HUDEP-2 (cell line): ENCODE measurements at regions not wholly inside any gene's neighbourhood (a gene's known extent, or its start where the extent isn't known, plus 50 kb on each side); places are given as distances from the start of the nearest gene placed in this dataset.

ENCODE experiments used
- DNase-seq, 76 experiments: peaks; one replicate each; lab custom pipeline; 2025; ENCODE audit not compliant: unreplicated experiment in 76 of 76; lab: John Stamatoyannopoulos, UW

DNA sequence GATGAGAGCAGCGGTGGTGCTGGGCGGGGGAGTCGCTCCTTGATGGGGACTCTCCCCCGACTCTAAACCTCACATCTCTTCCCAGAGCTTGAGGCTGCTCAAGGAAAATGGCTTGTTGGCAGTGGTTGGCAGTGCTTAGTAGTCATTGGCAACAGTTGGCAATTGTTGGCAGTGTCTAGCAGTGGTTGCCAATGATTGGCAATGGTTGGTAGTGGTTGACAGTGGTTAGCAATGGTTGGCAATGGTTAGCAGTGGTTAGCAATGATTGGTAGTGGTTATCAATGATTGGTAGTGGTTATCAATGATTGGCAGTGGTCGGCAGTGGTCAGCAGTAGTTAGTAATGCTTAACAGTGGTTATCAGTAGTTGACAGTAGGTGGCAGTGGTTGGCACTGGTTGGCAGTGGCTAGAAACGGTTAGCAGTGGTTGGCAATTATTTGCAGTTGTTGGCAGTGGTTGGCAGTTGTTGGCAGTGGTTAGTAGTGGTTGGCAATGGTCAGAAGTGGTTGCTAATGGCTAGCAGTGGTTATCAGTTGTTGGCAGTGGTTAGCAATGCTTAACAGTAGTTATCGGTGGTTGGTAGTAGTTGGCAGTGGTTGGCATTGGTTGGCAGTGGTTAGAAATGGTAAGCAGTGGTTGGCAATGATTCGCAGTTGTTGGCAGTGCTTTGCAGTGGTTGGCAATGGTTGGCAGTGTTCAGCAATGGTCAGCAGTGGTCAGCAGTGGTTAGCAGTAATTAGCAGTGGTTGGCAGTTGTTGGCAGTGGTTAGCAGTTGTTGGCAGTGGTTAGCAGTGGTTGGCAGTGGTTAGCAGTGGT is 85.4 kb upstream of the OTOS start:
- peak in 2 of 76 experiments; percentile 2 to 11 for DNase-seq

DNA sequence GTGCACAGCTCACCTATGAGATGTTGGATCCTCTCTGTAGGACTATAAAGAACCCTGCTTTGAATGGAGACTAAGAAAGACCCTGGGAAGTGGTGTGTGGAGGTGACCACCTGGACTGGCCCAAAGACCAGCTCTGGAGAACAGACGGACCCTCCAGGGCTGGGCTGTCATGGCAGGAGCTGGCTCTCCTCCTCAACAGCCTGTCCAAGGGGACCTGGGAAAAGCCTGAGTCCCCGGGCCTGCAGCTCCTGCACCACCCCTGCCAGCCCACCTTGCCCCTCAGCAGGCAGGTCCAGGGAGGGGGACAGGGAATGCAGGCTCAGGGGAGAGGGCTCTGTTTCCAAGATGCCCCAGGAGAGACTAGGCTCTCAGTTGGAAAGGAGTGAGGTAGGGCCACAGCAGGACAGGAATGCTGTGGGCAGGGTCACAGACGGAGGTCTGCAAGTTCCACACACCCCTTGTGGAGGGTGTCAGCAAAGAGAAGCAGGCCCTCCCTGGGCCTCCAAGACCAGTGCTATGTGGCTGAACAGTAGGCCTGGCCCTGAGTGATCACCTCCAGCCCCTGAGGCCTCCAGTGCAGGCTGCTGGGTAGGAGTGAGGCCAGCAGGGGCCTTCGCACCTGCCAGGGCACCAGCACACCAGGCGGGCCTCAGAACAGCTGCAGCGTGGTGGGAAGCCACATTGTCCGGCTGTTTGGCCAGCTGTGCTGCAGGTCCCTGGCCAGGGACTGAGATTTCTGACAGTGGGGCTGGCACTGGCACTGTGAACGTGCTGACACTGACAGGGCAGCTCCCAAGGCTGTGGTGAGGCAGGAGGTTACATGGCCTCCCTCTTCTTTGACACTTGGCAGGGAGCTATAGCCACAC is 86.4 kb upstream of the OTOS start:
- DNase-seq: no peak

DNA sequence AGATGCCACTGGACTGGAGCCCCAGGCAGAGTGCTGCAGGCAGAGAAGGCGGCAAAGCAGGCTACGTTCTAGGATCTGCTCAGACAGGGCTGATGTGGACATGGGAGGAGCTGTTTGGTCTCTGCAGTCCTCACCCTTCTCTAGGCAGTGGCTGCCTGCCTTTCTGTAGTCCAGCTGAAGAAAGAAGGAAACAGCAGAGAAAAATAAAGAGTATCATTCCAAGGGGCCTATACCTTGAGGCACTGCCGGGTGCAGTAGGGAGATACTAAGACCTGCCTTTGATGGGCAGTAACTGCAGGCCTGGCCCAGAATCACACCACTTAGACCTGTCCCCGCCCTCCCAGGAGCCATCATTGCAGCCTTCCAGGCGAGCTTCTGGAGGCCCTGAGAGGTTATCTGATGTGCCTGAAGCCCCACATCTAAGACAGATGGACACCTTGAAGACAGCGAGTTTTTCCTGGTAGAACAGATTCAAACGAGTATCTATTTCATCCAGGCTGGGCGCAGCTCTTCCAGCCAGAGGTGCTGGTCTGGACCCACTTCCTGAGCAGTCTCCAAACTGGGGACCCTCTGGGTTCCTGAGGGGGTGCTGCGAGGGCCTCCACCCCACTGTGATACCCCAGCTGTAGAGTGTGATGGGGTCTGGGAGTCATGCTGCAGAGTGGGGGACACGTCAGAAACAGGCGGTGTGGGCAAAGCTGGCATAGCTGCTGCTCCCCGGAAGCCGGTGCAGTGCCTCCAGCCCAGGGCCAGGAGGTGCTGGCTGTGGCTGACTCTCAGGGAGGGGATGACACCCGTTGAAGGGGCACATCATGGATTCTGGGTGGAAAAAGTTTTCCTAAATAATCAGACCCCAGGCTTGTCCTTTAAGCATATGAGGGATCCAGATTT is 87.3 kb upstream of the OTOS start:
- DNase-seq: no peak

DNA sequence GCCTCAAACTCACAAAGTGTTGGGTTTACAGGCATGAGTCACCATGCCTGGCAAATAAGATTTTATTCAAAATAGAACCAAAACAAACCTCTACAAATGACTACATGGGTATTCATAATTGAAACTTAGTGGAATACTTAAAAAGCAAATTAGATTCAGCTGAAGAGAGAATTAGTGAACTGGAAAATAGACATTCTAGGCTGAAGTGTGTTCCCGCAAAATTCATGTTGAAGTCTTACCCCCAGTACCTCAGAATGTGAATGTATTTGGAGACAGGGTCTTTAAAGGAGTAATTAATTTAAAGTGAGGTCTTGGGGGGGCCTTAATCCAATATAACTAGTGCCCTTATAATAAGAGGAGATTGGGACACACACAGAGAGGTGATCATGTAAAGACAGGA is 88.5 kb upstream of the OTOS start:
- no peak for DNase-seq

DNA sequence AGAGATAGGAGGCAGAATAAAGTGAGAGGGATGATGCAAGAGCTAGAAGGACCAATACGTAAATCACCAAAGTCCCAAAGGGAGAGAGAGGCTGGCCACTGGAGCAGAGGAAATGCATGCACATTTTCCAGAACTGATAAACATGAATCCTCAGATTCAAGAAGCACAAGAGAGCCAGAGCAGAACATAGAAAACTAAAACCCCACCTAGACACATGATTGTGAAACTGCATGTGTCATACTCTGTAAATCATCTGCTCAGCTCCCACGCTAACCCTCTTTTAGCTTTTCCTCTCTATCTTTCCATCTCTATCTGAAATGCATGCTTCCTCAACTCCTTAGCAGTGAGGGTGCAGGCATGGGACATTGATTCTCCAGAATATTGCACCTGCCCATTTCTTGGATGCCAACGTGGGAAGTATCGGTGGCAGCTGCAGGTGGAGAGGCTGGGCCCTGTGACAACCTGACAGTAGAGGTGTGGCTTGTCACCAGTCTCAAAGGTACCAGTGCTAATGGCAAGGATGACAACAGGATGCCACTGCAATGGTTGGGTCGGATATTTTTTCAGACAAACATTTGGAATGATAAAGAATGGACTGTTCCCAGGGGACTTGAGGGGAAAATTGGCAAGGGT is 89.3 kb upstream of the OTOS start:
- DNase-seq: no peak

DNA sequence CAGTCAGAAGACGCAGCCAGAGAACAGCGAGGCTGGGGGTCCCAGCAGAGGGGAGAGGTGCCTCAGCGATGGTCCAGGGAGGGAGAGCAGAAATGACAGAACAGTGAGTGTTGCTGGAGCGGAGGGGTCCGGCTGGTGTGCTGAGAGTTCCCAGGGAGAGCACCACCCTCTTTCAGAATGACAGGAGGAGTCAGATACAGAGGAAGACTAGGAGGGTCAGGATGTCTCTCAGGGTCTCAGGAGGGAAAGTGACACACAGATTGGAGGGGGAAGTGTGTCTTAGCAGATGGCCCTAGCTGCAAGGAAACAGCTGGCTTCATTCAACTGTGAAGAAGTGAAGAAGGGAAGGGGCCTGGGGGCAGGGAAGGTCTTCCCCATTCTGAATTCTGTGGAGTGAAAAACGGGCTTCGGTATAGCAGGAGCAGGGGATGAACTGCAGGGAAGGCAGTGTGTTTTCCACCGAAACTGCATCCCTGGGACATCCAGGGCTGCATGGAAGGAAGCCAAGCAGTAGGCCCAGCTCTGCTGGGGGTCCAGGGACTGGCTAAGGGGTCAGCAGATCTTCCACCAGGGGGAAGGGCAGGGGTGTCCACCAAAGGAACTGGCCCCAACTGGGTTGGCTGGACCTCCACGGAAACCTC is 90.0 kb upstream of the OTOS start:
- no peak for DNase-seq

DNA sequence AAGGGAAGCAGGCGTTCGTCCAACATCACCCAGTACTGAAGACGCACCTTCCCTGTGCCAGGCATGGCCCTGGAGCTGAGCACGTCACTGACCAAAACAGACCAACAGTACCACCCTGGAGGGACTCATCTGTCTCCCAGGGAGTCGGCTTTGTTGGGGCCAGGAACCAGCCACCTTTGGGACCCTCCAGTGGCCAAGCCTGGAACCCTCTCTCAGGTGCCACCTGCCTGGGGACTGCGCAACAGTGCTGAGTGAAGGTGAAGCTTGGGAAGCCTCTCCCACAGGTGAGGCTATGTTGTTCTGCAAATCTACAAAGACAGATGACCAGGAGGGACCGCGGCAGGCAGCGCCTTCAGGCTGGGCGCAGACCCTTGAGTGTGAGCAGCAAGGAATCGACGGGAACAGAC is 91.4 kb upstream of the OTOS start:
- DNase-seq: no peak

DNA sequence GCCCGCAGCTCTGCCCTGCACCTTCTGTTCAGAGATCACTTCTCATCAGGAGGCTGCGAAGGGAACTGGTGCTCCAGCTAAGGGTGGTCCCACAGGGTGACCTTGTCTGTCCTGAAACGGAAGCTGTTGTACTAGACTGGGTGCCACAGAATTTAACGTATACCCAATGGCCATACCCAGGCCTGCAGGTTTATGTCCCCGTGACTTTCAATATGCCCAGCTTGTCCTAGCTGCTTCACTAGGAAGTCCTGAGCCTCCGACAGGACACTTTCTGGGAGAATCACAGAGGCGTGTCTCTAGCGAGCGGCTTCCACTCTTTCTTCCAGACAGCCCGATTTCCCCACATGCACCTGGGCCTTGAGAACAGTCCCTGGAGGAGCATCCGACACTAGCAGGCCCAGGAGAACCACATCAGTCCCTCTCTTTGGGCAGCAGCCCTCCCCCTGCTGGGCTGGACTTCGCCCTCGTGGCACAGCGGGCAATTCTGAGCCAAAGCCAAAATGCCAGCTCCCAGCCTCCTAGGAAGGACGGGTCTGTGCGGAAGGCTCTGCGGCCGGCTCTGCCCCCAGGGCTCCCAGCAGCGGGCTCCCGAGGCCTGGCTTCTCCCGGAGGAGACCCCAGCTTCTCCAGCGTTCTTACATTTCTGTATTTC is 91.9 kb upstream of the OTOS start:
- DNase-seq: no peak

DNA sequence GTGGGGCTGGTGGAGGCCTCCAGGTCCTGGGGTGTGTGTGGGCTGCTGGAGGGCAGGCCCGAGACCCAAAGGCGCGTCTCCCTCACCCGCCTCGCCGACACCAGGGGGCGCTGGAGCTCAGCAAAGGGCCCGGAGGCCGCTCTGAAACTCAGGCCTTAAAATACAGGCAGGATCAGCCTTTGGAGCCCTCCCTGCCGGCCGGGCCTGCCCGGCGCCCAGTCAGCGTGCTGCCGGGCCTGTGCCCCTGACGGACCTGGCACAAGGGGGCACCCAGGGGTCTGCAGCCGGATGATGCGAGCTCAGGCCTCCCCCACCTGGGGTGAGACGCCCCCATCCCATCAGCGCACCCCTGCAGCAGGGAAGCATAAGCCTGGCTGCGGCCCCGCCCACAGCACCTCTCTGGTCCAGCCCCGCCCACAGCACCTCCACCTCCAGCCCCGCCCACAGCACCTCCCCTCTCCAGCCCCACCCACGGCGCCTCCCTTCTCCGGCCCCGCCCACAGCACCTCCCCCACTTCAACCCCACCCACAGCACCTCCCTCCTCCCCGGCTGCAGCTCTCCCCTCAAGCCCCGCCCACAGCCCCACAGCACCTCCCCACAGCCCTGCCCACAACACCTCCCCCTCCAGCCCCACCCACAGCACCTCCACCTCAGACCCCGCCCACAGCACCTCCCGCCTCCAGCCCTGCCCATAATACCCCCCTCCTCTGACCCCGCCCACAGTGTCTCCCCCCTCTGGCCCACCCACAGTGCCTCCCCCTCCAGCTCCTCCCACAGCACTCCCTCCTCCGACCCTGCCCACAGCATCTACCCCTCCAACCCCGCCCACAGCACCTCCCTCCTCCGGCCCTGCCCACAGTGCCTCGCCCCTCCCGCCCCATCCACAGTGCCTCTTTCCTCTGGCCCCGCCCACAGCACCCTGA is 92.8 kb upstream of the OTOS start:
- DNase-seq: peak in 65 of 76 experiments; percentile 2 to 77 (median 55)

DNA sequence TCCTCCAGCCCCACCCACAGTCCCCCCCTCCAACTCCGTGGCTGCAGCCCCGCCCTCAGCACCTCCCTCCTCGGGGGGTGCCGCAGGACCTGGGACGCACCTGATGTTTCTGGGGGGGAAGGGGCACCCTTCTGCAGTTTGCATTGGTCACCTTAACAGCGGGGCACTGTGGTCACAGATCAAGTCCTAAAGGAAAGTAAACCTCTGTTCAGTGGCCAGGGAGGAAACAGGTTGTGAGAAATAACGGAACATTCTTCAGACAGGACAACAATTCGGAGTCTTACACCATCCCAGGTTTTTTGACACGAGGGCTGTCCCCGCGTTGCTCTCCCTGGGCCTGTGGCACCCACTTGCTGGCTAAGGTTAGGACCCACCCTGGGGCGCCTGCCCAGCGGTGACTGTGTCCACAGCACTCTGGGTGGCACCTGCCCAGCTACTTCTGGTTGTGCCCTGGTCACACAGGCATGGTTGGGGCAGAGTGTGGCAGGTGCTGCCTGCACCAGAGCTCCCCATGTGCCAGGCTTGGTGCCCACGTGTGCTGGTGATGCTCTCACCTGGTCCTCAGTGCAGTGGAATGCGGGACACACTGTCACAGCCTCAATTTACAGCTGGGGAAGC is 93.5 kb upstream of the OTOS start:
- DNase-seq: no peak

DNA sequence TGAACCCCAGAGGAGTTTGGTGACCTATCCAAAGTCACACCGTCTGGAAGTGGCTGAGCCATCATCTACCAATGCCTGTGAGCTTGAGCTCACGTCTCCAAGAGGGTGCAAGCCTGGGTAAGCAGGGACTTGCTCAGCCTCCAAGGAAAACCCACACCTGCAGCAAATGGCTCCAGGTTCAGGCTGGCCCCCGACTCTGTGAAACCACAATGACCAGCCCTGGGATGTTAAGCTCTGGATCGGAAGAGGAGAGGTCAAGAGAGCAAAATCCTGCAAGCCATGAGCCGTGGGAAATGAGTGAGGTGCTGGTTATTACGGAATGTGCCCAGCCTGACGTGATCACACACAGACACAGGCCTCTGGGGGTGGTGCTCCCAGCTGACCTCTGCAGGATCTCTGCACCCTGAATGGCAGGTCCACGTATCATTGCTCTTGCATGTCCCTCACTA is 94.1 kb upstream of the OTOS start:
- no peak for DNase-seq

DNA sequence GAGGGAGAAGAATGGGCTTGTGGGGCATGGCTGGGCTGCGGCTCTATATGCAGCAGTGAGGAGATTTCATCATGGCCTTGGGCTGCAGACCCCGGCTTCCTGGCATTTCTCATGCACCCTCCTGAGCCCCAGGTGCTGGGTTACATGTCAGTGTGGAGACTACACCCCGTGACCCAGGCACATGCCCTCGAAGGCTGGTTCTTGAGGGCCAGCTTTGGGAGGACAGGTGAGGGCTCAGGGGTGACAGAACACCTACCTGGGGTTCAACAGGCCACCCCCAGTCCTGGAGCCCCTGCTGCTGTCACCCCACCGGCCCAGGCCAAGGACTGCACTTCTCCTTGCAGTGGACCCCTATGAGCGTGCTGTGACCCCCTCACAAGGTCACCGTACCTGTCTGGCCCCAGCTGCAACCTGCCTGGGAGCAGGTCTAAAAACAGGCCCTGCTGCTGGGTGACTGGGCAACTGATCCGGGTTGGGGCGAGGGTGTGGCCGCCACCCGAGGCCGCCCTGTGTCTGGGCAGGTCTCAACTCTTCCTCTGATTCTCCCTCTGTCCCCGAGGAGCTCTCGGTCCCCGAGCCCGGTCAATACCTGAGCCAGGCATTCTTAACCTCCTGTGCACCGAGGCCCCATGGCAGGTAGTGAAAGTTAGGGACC is 94.8 kb upstream of the OTOS start:
- DNase-seq: no peak

DNA sequence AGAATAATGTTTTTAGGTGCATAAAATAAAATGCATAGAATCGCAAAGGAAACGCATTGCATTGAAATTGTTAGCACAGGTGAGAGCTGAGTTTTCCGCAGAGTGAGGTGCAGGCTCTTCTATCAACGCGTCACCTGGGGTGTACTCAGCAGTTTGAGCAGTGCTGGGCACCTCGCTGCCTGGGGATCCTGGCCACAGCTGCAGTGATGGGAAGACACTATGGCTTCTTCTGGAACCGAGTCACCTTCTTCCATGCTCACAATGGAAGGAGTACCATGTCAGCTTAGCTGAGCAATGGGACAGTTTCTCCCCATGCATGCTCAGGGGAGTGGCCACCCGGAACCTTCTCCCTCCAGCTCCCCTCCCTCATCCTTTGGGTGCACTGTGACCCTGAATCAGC is 95.4 kb upstream of the OTOS start:
- no peak for DNase-seq

DNA sequence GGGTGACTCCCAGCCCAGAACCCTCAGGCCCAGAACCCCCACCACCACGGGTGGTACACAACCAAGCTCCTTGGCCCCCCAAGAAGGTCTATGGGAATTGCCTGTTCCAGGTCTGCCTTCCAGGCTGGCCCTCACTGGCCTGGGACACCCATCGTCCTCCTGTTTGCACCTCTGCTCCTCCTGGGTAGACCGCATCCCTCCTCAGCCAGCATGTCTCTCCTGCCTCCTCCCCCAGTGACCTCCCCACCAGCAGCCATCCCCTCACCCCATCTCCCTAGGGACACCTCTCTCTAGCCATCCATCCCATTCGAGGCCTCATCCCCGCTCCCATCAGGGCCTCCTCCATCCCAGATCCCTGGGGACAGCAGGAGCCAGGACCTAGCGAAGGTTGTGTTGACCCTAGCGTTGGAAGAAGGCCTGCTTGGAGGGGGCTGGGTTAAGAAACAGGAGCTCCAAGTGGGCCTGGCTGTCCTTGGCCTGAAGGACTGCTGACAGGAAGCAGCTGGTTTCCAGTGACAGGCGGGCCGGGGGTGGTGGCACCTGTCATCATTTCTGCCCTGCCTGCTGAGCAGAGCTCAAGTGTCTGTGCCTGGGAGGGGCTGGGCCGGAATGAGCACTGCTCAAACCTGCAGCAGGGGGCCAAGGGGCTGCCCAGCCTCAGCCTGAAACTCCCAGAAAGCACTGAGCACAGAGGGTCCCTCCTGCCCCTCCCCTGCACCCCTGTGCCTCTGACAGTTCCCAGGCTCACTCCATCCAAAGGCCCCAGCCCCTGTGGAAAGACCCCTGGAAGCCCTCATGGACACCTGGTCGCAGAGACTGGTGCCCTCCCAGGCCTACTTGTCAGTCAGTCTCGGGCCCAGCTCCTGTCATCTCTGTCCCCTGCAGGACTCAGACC is 96.0 kb upstream of the OTOS start:
- DNase-seq: no peak

DNA sequence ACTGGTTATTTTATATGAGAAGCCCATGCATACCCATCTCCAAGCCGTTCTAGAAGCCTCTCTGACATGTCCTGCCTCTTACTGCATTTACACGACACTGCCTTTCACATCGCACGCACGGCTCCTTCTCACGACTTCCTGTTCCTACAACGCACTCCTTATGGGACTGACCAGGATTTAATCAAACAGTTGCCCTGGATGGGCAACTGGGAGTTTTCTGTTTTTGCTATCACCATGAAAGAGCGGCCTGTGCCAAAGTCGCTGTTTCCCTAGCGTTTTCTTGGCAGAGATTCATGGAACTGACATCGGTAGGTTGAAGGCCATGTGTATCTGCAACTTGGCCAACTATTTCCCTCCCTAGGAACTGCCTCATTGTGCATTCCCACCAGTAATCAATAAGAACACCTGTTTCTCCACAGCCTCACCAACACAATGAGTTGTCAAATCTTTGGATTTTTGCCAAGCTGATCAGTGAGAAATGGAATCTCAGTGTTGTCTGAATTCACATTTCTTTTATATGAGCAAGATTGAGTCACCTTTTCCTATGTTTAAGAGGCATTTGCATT is 97.2 kb upstream of the OTOS start:
- no peak for DNase-seq

DNA sequence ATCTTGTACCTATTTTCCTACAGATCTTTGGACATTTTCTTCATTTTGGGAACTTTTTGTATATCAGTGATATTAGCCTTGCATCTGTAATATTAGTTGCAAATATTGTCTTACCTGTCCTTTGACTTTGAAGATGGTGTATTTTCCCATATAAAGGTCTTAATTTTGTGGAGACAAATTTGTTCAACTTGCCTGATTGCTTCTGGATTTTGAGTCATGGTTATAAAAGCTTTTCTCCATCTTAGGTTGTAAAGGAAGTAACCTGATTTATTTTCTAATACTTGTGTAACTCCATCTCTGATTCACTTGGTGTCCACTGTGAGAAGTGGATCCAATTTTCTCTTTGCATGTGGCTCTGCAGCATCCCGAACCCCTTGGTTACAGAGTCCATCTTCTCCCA is 97.7 kb upstream of the OTOS start:
- DNase-seq: no peak
